GM12892 (cell line): ENCODE measurements at regions not wholly inside any gene's neighbourhood (a gene's known extent, or its start where the extent isn't known, plus 50 kb on each side); places are given as distances from the start of the nearest gene placed in this dataset.

ENCODE experiments used
- POLR2A ChIP-seq: IDR thresholded peaks from 2 replicates; pipeline ENCODE4 v1.6.1; 2011; ENCODE audit warnings: low read depth, low read length, control low read depth
- POLR2AphosphoS5 ChIP-seq: IDR thresholded peaks from 2 replicates; pipeline ENCODE4 v1.6.1; 2011; ENCODE audit warnings: low read depth, low read length, control low read depth
- TAF1 ChIP-seq: IDR thresholded peaks from 2 replicates; pipeline ENCODE4 v1.6.1; 2011; ENCODE audit warnings: low read depth, mild to moderate bottlenecking, control low read depth, low read length, borderline replicate concordance

GRCh38 chr10:78975926-78976325, 92.8 kb upstream of the ZMIZ1 start:
- no peak for TF ChIP-seq POLR2A
- TF ChIP-seq TAF1 = no peak
- TF ChIP-seq POLR2AphosphoS5 = no peak
